HFF-Myc (cell line): ENCODE measurements at regions not wholly inside any gene's neighbourhood (a gene's known extent, or its start where the extent isn't known, plus 50 kb on each side); places are given as distances from the start of the nearest gene placed in this dataset.

Experiments used
- DNase-seq: peaks from one replicate; pipeline ENCODE4 v3.0.0-alpha.2; 2011; ENCODE audit warnings: low read depth; ENCODE audit errors: extremely low read depth
- H3K4me3 ChIP-seq: replicated peaks from 2 replicates; pipeline ENCODE4 v1.5.1; 2011; ENCODE audit warnings: low read depth, mild to moderate bottlenecking, control low read depth, low read length
- CTCF ChIP-seq: IDR thresholded peaks from 2 replicates; pipeline ENCODE4 v1.5.1; 2012; ENCODE audit warnings: mild to moderate bottlenecking, low read depth, low read length, control low read depth; ENCODE audit errors: missing control alignments

- no peak for DNase-seq
- no peak for TF ChIP-seq CTCF
- no peak overlapping the region for H3K4me3 ChIP-seq
Measured at GRCh38 chr2:2799151-2799697, 468.1 kb upstream of the MYT1L start.

GRCh38 chr2:2798337-2798736, 467.3 kb upstream of the MYT1L start:
- no peak for DNase-seq
- TF ChIP-seq CTCF: no peak
- H3K4me3 ChIP-seq: no peak overlapping the region

GRCh38 chr2:2797797-2798196, 466.7 kb upstream of the MYT1L start:
- no peak for TF ChIP-seq CTCF
- no peak for DNase-seq
- H3K4me3 ChIP-seq: no peak overlapping the region

GRCh38 chr2:2796207-2796606, 465.1 kb upstream of the MYT1L start:
- no peak for DNase-seq
- TF ChIP-seq CTCF: no peak
- H3K4me3 ChIP-seq: no peak overlapping the region

- no peak for TF ChIP-seq CTCF
- H3K4me3 ChIP-seq: no peak overlapping the region
- DNase-seq: no peak
Measured at GRCh38 chr2:2795438-2796091, 464.5 kb upstream of the MYT1L start.

- no peak for TF ChIP-seq CTCF
- H3K4me3 ChIP-seq: no peak overlapping the region
- no peak for DNase-seq
Measured at GRCh38 chr2:2793925-2794560, 463.0 kb upstream of the MYT1L start.
